A673 (cell line): ENCODE measurements at regions not wholly inside any gene's neighbourhood (a gene's known extent, or its start where the extent isn't known, plus 50 kb on each side); places are given as distances from the start of the nearest gene placed in this dataset.

ENCODE experiments used
- EZH2 ChIP-seq: fragments of 200-600 bp; sonication (generic); IDR thresholded peaks from 2 replicates; pipeline ENCODE4 v1.6.1; 2017; ENCODE audit warnings: borderline replicate concordance, low read depth, mild to moderate bottlenecking, mixed read lengths, antibody characterized with exemption, low read length; ENCODE audit not compliant: poor library complexity, severe bottlenecking
- TF ChIP-seq, protein P1 (sequence below): fragments of 300-800, 200-600 bp; sonication (generic); conservative IDR thresholded peaks from 2 replicates; pipeline ENCODE4 v1.5.1; 2017; ENCODE audit warnings: low read depth, mild to moderate bottlenecking, antibody characterized with exemption, low read length, moderate library complexity, mixed read lengths

DNA sequence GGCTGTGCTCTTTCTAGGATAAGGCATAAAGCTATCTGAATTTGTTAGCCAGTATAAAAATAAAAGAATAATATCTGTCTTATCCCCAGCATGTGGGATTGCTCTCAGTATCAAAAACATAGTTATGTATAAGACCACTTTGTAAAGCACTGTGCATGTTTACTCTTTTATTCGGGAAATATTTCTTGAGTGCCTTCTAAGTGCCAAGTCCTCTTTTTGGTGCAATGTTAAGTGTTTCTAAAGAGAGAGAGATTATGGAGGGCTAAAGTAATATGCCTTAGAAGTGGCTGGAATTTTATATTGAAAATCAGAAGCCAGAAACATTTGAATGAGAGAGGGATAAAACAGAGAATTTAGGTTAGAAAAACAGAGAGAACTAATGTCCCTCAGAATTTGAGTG, 212.0 kb downstream of the ALG10B start:
- TF ChIP-seq, protein P1, sequence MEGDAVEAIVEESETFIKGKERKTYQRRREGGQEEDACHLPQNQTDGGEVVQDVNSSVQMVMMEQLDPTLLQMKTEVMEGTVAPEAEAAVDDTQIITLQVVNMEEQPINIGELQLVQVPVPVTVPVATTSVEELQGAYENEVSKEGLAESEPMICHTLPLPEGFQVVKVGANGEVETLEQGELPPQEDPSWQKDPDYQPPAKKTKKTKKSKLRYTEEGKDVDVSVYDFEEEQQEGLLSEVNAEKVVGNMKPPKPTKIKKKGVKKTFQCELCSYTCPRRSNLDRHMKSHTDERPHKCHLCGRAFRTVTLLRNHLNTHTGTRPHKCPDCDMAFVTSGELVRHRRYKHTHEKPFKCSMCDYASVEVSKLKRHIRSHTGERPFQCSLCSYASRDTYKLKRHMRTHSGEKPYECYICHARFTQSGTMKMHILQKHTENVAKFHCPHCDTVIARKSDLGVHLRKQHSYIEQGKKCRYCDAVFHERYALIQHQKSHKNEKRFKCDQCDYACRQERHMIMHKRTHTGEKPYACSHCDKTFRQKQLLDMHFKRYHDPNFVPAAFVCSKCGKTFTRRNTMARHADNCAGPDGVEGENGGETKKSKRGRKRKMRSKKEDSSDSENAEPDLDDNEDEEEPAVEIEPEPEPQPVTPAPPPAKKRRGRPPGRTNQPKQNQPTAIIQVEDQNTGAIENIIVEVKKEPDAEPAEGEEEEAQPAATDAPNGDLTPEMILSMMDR: no peak
- TF ChIP-seq EZH2: no peak
